ENCODE measurements at regions not wholly inside any gene's neighbourhood (a gene's known extent, or its start where the extent isn't known, plus 50 kb on each side); places are given as distances from the start of the nearest gene placed in this dataset.

DNA sequence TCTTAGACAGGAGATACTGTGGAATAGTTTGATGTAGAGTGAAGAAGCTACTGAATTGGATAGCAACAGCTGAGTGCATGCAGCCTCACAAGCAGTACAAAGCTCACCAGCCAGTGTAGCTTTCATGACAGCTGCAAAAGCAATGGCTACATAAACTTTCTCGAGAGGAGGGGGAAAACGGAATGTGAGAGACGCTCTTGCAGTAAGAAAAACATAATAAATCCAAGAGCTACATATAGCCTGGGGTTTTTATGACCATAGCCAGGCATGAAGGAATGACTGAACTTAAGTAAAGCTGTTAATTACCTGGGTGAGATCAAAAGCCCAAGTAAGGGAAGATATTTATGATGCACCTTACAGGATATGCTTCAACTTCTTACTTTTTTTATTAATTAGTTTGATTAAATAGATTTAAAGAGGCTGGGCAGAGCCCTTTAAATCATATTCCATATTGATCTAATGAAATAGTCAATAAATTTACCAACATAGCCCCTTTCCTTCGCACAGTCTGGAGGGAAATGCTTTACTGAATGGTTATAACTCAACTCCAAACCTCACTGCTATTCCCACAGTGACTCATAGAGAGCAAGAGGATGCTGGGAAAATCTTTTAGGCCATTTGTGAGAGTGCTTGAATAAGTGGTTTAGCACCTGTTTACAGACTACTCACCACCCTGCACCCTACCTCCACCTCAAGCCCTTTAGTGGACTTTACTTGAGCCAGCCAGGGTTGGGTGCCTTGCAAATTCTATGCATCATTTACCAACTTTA lies 407.2 kb upstream of the CLINT1 start:
- POLR2A ChIA-PET = no interaction called here
- CTCF ChIA-PET = no interaction called here
- no peaks in the 10 kb centered on the region for H3K27me3 ChIP-seq (ENCODE audit: control insufficient read depth in 1 of 2, insufficient read depth in 2 of 2, low read length in 2 of 2)

DNA sequence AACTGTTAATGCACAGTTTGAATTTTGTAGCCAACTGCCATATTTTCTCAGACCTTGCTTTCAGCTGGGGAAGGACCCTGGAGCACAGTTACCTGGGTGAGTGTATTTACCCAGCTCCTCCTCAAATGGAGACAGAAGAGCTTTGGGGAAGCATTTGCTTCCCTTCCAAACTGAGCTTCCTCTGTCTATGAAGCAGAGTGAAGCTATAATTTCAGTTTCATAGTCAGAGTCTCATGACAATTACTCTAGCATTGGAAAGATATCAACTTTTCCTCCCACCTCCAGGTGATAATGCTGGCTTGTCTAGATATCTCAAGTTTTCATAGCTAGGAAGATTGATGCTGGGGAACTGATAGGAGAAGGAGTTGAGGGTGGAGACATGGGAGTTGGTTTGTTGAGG lies 406.4 kb upstream of the CLINT1 start:
- no peak for DNase-seq
- H3K4me3 ChIP-seq (ENCODE audit: low read length) = no peak overlapping the region
- ChIA-PET POLR2A (no interaction called here), CTCF (interaction anchor here (0.6 kb wide), 1 partner anchor 674 kb away, joined by 4 read pairs; no protein-coding TSS in a partner anchor)
- Mint-ChIP-seq H3K27me3 (no peaks in the 10 kb centered on the region), H3K4me3 (no peak overlapping the region), H3K9me3 (no peaks in the 10 kb centered on the region), H3K27ac (no peak overlapping the region), H3K36me3 (ENCODE audit: low read depth) (no peaks in the 10 kb centered on the region), H3K4me1 (ENCODE audit: low read depth) (no peaks in the 10 kb centered on the region)
- intact Hi-C loops (cut with DNase I, micrococcal nuclease) = no loop called here
- ATAC-seq (ENCODE audit: poor library complexity) = no peak
- H3K36me3 ChIP-seq (ENCODE audit: insufficient read depth, low read length) = no peaks in the 10 kb centered on the region
- no peak overlapping the region for H3K27ac ChIP-seq (ENCODE audit: low read depth in 1 of 2, low read length in 2 of 2)
- peaks cover 5 to 6% of the 10 kb centered on the region in 2 experiments for H3K9me3 ChIP-seq (ENCODE audit: control insufficient read depth in 1 of 2, insufficient read depth in 1 of 2, low read length in 2 of 2)
- H3K4me1 ChIP-seq (ENCODE audit: insufficient read depth, low read length) = no peaks in the 10 kb centered on the region
- TF ChIP-seq, protein P1, sequence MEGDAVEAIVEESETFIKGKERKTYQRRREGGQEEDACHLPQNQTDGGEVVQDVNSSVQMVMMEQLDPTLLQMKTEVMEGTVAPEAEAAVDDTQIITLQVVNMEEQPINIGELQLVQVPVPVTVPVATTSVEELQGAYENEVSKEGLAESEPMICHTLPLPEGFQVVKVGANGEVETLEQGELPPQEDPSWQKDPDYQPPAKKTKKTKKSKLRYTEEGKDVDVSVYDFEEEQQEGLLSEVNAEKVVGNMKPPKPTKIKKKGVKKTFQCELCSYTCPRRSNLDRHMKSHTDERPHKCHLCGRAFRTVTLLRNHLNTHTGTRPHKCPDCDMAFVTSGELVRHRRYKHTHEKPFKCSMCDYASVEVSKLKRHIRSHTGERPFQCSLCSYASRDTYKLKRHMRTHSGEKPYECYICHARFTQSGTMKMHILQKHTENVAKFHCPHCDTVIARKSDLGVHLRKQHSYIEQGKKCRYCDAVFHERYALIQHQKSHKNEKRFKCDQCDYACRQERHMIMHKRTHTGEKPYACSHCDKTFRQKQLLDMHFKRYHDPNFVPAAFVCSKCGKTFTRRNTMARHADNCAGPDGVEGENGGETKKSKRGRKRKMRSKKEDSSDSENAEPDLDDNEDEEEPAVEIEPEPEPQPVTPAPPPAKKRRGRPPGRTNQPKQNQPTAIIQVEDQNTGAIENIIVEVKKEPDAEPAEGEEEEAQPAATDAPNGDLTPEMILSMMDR (IDR thresholded peaks at IDR 0.05) = no peak
- H3K27me3 ChIP-seq (ENCODE audit: control insufficient read depth in 1 of 2, insufficient read depth in 2 of 2, low read length in 2 of 2) = no peaks in the 10 kb centered on the region

More for the DNA sequence above, 407.2 kb upstream of the CLINT1 start:
- H3K4me1 Mint-ChIP-seq (ENCODE audit: low read depth) = no peaks in the 10 kb centered on the region
- no peaks in the 10 kb centered on the region for H3K27me3 Mint-ChIP-seq
- H3K4me3 ChIP-seq (ENCODE audit: low read length) = no peak overlapping the region
- peaks cover 5 to 6% of the 10 kb centered on the region in 2 experiments for H3K9me3 ChIP-seq (ENCODE audit: control insufficient read depth in 1 of 2, insufficient read depth in 1 of 2, low read length in 2 of 2)
- intact Hi-C loops (cut with DNase I, micrococcal nuclease) = no loop called here
- DNase-seq = no peak
- no peak overlapping the region for H3K27ac Mint-ChIP-seq
- H3K27ac ChIP-seq (ENCODE audit: low read depth in 1 of 2, low read length in 2 of 2) = no peak overlapping the region
- ATAC-seq (ENCODE audit: poor library complexity) = no peak
- no peak overlapping the region for H3K4me3 Mint-ChIP-seq
- no peaks in the 10 kb centered on the region for H3K36me3 ChIP-seq (ENCODE audit: insufficient read depth, low read length)
- H3K4me1 ChIP-seq (ENCODE audit: insufficient read depth, low read length) = no peaks in the 10 kb centered on the region
- TF ChIP-seq, protein P1 (IDR thresholded peaks at IDR 0.05) = no peak
- no peaks in the 10 kb centered on the region for H3K9me3 Mint-ChIP-seq
- H3K36me3 Mint-ChIP-seq (ENCODE audit: low read depth) = no peaks in the 10 kb centered on the region

DNA sequence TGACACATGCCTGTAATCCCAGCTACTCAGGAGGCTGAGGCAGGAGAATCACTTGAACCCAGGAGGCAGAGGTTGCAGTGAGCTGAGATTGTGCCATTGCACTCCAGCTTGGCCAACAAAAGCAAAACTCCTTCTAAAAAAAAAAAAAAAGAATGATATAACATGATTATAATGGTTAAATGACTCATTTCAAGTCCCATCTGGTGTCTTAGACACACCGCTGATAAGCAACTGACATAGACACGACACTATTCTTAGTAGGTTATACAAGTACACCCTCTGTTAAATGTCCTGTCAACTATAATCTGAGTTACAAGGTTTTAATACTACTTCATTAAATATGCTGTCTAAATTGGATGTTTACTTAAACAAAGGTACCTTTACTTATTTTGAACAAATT lies 405.3 kb upstream of the CLINT1 start:
- Histone ChIP-seq H3K27ac (ENCODE audit: low read depth in 1 of 2, low read length in 2 of 2) (no peak overlapping the region), H3K27me3 (ENCODE audit: control insufficient read depth in 1 of 2, insufficient read depth in 2 of 2, low read length in 2 of 2) (no peaks in the 10 kb centered on the region), H3K4me3 (ENCODE audit: low read length) (no peak overlapping the region), H3K36me3 (ENCODE audit: insufficient read depth, low read length) (no peaks in the 10 kb centered on the region), H3K4me1 (ENCODE audit: insufficient read depth, low read length) (no peaks in the 10 kb centered on the region), H3K9me3 (ENCODE audit: control insufficient read depth in 1 of 2, insufficient read depth in 1 of 2, low read length in 2 of 2) (peaks cover 5 to 6% of the 10 kb centered on the region in 2 experiments)
- no peak for DNase-seq
- no peak overlapping the region for H3K27ac Mint-ChIP-seq
- H3K9me3 Mint-ChIP-seq = no peaks in the 10 kb centered on the region
- intact Hi-C loops (cut with DNase I, micrococcal nuclease) = no loop called here
- no peaks in the 10 kb centered on the region for H3K27me3 Mint-ChIP-seq
- ChIA-PET POLR2A (no interaction called here), CTCF (no interaction called here)
- H3K4me3 Mint-ChIP-seq = no peak overlapping the region
- no peaks in the 10 kb centered on the region for H3K36me3 Mint-ChIP-seq (ENCODE audit: low read depth)
- no peak for ATAC-seq (ENCODE audit: poor library complexity)
- no peaks in the 10 kb centered on the region for H3K4me1 Mint-ChIP-seq (ENCODE audit: low read depth)
- TF ChIP-seq, protein P1 (IDR thresholded peaks at IDR 0.05) = no peak

Data from CD4-positive, alpha-beta T cell (primary cell).